ENCODE measurements at regions not wholly inside any gene's neighbourhood (a gene's known extent, or its start where the extent isn't known, plus 50 kb on each side); places are given as distances from the start of the nearest gene placed in this dataset.

- no peaks in the 10 kb centered on the region for H3K36me3 ChIP-seq (ENCODE audit: insufficient read depth, low read length)
- no peak overlapping the region for H3K4me3 ChIP-seq (ENCODE audit: low read length)
- no peaks in the 10 kb centered on the region for H3K9me2 ChIP-seq (ENCODE audit: insufficient read depth, low read length)
- no peaks in the 10 kb centered on the region for H3K79me2 ChIP-seq (replicated peaks; ENCODE audit: insufficient read depth, low read length)
- no peak overlapping the region for H3K4me2 ChIP-seq (ENCODE audit: low read length)
- H3K9me3 ChIP-seq (ENCODE audit: low read length): no peaks in the 10 kb centered on the region
- H2AFZ ChIP-seq (ENCODE audit: low read depth, low read length): no peak overlapping the region
- peaks cover 6% of the 10 kb centered on the region for H3F3A ChIP-seq (ENCODE audit: insufficient read depth, low read length, poor library complexity, severe bottlenecking)
- no peak for TF ChIP-seq MXI1 (conservative IDR thresholded peaks at IDR 0.05; ENCODE audit: poor library complexity, severe bottlenecking)
- TF ChIP-seq, protein P1, sequence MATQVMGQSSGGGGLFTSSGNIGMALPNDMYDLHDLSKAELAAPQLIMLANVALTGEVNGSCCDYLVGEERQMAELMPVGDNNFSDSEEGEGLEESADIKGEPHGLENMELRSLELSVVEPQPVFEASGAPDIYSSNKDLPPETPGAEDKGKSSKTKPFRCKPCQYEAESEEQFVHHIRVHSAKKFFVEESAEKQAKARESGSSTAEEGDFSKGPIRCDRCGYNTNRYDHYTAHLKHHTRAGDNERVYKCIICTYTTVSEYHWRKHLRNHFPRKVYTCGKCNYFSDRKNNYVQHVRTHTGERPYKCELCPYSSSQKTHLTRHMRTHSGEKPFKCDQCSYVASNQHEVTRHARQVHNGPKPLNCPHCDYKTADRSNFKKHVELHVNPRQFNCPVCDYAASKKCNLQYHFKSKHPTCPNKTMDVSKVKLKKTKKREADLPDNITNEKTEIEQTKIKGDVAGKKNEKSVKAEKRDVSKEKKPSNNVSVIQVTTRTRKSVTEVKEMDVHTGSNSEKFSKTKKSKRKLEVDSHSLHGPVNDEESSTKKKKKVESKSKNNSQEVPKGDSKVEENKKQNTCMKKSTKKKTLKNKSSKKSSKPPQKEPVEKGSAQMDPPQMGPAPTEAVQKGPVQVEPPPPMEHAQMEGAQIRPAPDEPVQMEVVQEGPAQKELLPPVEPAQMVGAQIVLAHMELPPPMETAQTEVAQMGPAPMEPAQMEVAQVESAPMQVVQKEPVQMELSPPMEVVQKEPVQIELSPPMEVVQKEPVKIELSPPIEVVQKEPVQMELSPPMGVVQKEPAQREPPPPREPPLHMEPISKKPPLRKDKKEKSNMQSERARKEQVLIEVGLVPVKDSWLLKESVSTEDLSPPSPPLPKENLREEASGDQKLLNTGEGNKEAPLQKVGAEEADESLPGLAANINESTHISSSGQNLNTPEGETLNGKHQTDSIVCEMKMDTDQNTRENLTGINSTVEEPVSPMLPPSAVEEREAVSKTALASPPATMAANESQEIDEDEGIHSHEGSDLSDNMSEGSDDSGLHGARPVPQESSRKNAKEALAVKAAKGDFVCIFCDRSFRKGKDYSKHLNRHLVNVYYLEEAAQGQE (IDR thresholded peaks at IDR 0.05; ENCODE audit: borderline replicate concordance): no peak
- no peak for TF ChIP-seq EP300 (conservative IDR thresholded peaks at IDR 0.05; ENCODE audit: poor library complexity, severe bottlenecking)
- TF ChIP-seq SMC3 (conservative IDR thresholded peaks at IDR 0.05; ENCODE audit: poor library complexity): no peak
- TF ChIP-seq EZH2 (IDR thresholded peaks at IDR 0.05; ENCODE audit: borderline replicate concordance, insufficient read depth, low read length, poor library complexity, severe bottlenecking): no peak
- TF ChIP-seq RAD21 (conservative IDR thresholded peaks at IDR 0.05): no peak
- no peak for TF ChIP-seq TAF1 (IDR thresholded peaks at IDR 0.05; ENCODE audit: low read depth)
- no peak for TF ChIP-seq CTCF (IDR thresholded peaks at IDR 0.05; ENCODE audit: poor library complexity, severe bottlenecking)
- TF ChIP-seq POLR2AphosphoS5 (IDR thresholded peaks at IDR 0.05): no peak
- H3K27ac ChIP-seq (ENCODE audit: low read length): no peak overlapping the region
- no peak overlapping the region for H3K9ac ChIP-seq (ENCODE audit: low read length)
- H4K20me1 ChIP-seq (ENCODE audit: insufficient read depth): no peaks in the 10 kb centered on the region
- H3K27me3 ChIP-seq (ENCODE audit: insufficient read depth, low read depth, low read length): no peaks in the 10 kb centered on the region
Observed at GRCh38 chr12:75784591-75784990, 247.0 kb downstream of the PHLDA1 start.

DNA sequence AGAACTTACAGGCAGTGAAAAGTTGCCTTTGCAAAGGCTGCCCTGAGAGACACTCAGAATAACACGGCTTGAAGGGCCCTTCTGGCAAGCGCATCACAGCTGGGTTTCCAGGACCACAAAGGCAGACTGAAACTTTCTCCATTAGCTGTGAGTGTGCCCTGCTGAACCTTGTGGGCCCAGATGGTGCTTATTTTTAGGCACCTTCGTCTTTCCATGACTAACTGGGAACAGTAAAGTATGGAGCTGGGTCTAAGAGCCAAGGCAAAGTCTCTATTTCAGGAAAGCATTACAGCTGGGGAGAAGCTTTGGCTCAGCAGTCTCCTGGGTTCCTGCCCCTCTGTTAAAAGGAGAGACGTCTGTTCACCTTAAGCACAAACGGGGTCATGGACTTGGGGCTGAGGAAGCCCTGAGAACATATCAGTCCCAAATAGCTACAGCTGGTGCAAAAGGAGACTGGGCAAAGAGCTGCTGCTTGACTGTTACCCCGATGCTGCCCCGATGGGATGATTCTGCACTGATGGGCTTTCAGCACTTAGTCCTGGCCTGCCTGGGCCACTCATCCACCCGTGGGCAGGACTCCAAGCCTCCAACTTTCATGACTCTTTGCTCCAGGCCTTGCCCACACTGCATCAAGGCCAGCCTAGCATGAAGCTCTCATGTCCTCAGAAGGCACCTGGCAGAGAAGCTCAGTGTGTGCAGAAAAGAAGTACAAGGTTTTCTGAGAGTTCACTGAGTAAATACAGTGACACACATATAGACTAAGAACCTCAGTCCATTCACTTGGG, 248.3 kb downstream of the PHLDA1 start:
- H2AFZ ChIP-seq (ENCODE audit: low read depth, low read length): no peak overlapping the region
- no peaks in the 10 kb centered on the region for H3K9me2 ChIP-seq (ENCODE audit: insufficient read depth, low read length)
- peaks cover 6% of the 10 kb centered on the region for H3F3A ChIP-seq (ENCODE audit: insufficient read depth, low read length, poor library complexity, severe bottlenecking)

More for the DNA sequence above, 248.3 kb downstream of the PHLDA1 start:
- Histone ChIP-seq H3K27me3 (ENCODE audit: insufficient read depth, low read depth, low read length) (no peaks in the 10 kb centered on the region), H3K4me2 (ENCODE audit: low read length) (no peak overlapping the region), H3K79me2 (replicated peaks; ENCODE audit: insufficient read depth, low read length) (no peaks in the 10 kb centered on the region), H4K20me1 (ENCODE audit: insufficient read depth) (no peaks in the 10 kb centered on the region), H3K36me3 (ENCODE audit: insufficient read depth, low read length) (no peaks in the 10 kb centered on the region), H3K4me3 (ENCODE audit: low read length) (no peak overlapping the region), H3K27ac (ENCODE audit: low read length) (no peak overlapping the region), H3K9me3 (ENCODE audit: low read length) (no peaks in the 10 kb centered on the region), H3K9ac (ENCODE audit: low read length) (no peak overlapping the region)
- no peak for TF ChIP-seq POLR2AphosphoS5 (IDR thresholded peaks at IDR 0.05)
- no peak for TF ChIP-seq CTCF (IDR thresholded peaks at IDR 0.05; ENCODE audit: poor library complexity, severe bottlenecking)
- TF ChIP-seq MXI1 (conservative IDR thresholded peaks at IDR 0.05; ENCODE audit: poor library complexity, severe bottlenecking): no peak
- TF ChIP-seq EZH2 (IDR thresholded peaks at IDR 0.05; ENCODE audit: borderline replicate concordance, insufficient read depth, low read length, poor library complexity, severe bottlenecking): no peak
- TF ChIP-seq SMC3 (conservative IDR thresholded peaks at IDR 0.05; ENCODE audit: poor library complexity): no peak
- no peak for TF ChIP-seq RAD21 (conservative IDR thresholded peaks at IDR 0.05)
- no peak for TF ChIP-seq TAF1 (IDR thresholded peaks at IDR 0.05; ENCODE audit: low read depth)

All from neural cell (in vitro differentiated cells).